Pancreas (tissue), 10 donors: ENCODE measurements at regions not wholly inside any gene's neighbourhood (a gene's known extent, or its start where the extent isn't known, plus 50 kb on each side); places are given as distances from the start of the nearest gene placed in this dataset.

Experiments
- ATAC-seq, 4 donors: fragments of 200-7000 bp; cut with Tn5 transposase; one replicate each; pipeline versions ENCODE4 v1.8.0 to v1.9.1; 2020; ENCODE audit warnings: mild to moderate bottlenecking in 4 of 4, moderate library complexity in 4 of 4
- DNase-seq, 6 donors: peaks; one replicate each; pipeline ENCODE4 v3.0.0-alpha.2; 2020
- FAIRE-seq: peaks from 2 replicates; lab custom pipeline; 2012; peaks lifted over from hg19 to GRCh38; lab: Jason Lieb, UNC
- H3K27ac ChIP-seq, 4 donors: fragments of 200-600 bp; sonication (generic); 1 replicate in 3 of 4; 2 replicates in 1 of 4; pipeline versions ENCODE4 v1.5.0 to v1.8.0; 2020
- H3K27me3 ChIP-seq, 4 donors: fragments of 200-600 bp; one replicate each; pipeline ENCODE4 v1.8.0; 2021
- H3K36me3 ChIP-seq, 3 donors: fragments of 200-600 bp; sonication (generic) in 1 of 3; one replicate each; pipeline versions ENCODE4 v1.5.0 to v1.8.0; 2020 to 2021
- H3K4me1 ChIP-seq, 3 donors: fragments of 200-600 bp; one replicate each; pipeline ENCODE4 v1.8.0; 2021
- H3K4me3 ChIP-seq, 4 donors: fragments of 200-600 bp; sonication (generic) in 2 of 4; one replicate each; pipeline versions ENCODE4 v1.5.0 to v1.8.0; 2020 to 2021
- H3K9me3 ChIP-seq, 4 donors: fragments of 200-600 bp; one replicate each; pipeline ENCODE4 v1.8.0; 2021
- whole genome bisulfite sequencing, 2 donors: extraction: QIAGEN DNeasy Blood & Tissue Kit; methylation state at CpG; one replicate each; pipeline ENCODE4 v1.1.7; 2013; 5-methylcytosine and 5-hydroxymethylcytosine counted together
- intact Hi-C, 3 donors: fragments of 100-400 bp; cut with DNase I; formaldehyde crosslinking; loops; one replicate each; pipeline versions ENCODE4 v1.11.1 to v1.14.2; 2022
- TF ChIP-seq, protein P1 (sequence below), 4 donors: fragments of 200-600 bp; sonication (generic) in 3 of 4; IDR thresholded peaks; one replicate each; pipeline versions ENCODE4 v1.5.0 to v1.8.0; 2021; ENCODE audit warnings: antibody characterized with exemption in 4 of 4
- donor health status: healthy with polysubstance abuse.
- donor health status: DM: no; HTN: no; CAD: no; lungs with moderate emphysema.
- donor health status: DM: no; HTN: no; CAD: no.
- donor health status: control.
- donor health status: control.
- donor health status: Bipolar disorder and iron deficiency.
- donor health status: DM: yes; HTN: yes; CAD: no.
- donor health status: DM: no; HTN: no; CAD: no.
- donor health status: DM: no; HTN: no; CAD: no.
- donor health status: DM: yes; HTN: yes; CAD: no.

DNA sequence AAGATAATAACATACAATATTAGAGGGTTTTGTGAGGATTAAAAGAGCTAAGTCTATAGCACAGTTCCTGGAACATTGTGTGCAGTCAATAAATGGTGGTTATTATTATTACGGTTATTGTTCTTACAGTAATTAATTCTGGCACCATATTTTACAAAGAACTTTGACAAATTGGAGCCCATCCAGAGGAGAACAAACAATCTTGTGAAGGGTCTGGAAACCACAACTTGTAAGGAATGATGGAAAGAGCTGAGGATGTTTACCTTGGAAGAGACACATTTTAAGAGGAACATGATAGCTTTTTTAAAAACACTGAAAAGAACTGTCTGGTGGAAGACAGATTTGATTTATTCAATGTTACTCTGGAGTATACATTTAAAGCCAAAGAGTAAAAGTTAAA lies 150.5 kb upstream of the KRR1 start:
- peaks cover 0 to 19% (median 10%) of the 10 kb centered on the region in 3 donors for H3K4me1 ChIP-seq
- H3K9me3 ChIP-seq = no peaks in the 10 kb centered on the region
- intact Hi-C loops = no loop called here
- H3K27ac ChIP-seq = no peak overlapping the region
- 31 to 39% methylated on average over 1 of the region's 1 CpG for WGBS, 2 donors
- no peaks in the 10 kb centered on the region for H3K27me3 ChIP-seq
- FAIRE-seq = no peak
- no peak for DNase-seq
- TF ChIP-seq, protein P1, sequence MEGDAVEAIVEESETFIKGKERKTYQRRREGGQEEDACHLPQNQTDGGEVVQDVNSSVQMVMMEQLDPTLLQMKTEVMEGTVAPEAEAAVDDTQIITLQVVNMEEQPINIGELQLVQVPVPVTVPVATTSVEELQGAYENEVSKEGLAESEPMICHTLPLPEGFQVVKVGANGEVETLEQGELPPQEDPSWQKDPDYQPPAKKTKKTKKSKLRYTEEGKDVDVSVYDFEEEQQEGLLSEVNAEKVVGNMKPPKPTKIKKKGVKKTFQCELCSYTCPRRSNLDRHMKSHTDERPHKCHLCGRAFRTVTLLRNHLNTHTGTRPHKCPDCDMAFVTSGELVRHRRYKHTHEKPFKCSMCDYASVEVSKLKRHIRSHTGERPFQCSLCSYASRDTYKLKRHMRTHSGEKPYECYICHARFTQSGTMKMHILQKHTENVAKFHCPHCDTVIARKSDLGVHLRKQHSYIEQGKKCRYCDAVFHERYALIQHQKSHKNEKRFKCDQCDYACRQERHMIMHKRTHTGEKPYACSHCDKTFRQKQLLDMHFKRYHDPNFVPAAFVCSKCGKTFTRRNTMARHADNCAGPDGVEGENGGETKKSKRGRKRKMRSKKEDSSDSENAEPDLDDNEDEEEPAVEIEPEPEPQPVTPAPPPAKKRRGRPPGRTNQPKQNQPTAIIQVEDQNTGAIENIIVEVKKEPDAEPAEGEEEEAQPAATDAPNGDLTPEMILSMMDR (IDR thresholded peaks at IDR 0.05) = no peak
- no peaks in the 10 kb centered on the region for H3K36me3 ChIP-seq
- no peak overlapping the region for H3K4me3 ChIP-seq
- ATAC-seq = no peak

DNA sequence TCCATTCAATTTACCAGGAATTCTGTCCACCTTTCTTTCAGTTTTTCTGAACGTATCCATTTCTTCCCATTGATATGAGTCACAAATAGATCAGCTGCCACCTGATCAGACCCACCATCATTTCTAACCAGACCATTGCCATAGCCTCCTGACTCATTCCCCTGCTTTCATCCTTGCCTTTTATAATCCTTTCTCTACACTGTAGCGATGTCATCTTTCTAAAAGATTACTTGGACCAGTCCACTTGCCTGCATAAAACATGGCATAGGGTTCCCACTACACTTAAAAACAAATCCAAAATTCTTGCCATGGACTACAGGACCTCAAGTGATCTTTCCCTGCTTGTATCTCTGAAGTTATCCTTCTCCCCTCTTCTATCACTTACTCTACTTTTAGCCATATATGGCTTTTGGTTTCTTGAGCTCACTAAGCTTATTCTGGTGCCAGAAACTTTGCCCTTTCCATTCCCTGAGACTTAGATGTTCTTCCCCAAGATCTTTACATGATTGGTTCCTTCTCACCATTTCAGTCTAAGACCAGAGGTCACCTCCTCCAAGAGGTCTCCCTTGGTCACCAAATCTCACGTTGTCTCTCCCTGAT lies 149.5 kb upstream of the KRR1 start:
- intact Hi-C loops = no loop called here
- H3K27me3 ChIP-seq = no peaks in the 10 kb centered on the region
- no peak for ATAC-seq
- TF ChIP-seq, protein P1 (IDR thresholded peaks at IDR 0.05) = no peak
- H3K4me1 ChIP-seq = peaks cover 0 to 12% (median 5%) of the 10 kb centered on the region in 3 donors
- H3K36me3 ChIP-seq = no peaks in the 10 kb centered on the region
- H3K4me3 ChIP-seq = no peak overlapping the region
- WGBS, 2 donors = 92% methylated on average over 3 of the region's 3 CpGs
- H3K27ac ChIP-seq = no peak overlapping the region
- no peak for DNase-seq
- no peaks in the 10 kb centered on the region for H3K9me3 ChIP-seq
- FAIRE-seq = no peak

DNA sequence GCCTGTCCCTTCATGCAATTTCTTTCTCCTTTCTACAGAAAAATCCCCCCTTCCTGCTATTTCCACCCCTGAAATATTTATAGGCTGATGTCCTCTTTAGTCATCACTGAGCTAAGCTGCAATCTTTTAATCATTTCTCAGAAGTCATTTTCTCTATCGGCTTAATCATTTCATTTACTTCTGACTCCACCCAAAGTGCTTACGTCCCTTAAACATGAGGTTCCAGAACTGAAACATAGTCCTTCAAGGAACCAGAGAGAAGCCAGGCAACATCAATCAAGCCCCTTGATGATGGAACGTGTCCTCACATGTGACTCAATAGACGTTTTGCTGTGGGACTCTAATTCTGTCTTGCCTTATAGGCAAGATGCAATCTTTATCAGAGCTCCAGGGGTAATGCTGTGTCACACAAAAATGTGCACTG lies 148.7 kb upstream of the KRR1 start:
- ATAC-seq (no peak), FAIRE-seq (no peak), DNase-seq (no peak)
- H3K9me3 ChIP-seq = no peaks in the 10 kb centered on the region
- H3K4me1 ChIP-seq = peaks cover 0 to 6% (median 0%) of the 10 kb centered on the region in 3 donors
- H3K27me3 ChIP-seq = no peaks in the 10 kb centered on the region
- TF ChIP-seq, protein P1 (IDR thresholded peaks at IDR 0.05) = no peak
- H3K27ac ChIP-seq = no peak overlapping the region
- intact Hi-C loops = no loop called here
- no peaks in the 10 kb centered on the region for H3K36me3 ChIP-seq
- 74 to 81% methylated on average over 4 of the region's 4 CpGs for WGBS, 2 donors
- no peak overlapping the region for H3K4me3 ChIP-seq

DNA sequence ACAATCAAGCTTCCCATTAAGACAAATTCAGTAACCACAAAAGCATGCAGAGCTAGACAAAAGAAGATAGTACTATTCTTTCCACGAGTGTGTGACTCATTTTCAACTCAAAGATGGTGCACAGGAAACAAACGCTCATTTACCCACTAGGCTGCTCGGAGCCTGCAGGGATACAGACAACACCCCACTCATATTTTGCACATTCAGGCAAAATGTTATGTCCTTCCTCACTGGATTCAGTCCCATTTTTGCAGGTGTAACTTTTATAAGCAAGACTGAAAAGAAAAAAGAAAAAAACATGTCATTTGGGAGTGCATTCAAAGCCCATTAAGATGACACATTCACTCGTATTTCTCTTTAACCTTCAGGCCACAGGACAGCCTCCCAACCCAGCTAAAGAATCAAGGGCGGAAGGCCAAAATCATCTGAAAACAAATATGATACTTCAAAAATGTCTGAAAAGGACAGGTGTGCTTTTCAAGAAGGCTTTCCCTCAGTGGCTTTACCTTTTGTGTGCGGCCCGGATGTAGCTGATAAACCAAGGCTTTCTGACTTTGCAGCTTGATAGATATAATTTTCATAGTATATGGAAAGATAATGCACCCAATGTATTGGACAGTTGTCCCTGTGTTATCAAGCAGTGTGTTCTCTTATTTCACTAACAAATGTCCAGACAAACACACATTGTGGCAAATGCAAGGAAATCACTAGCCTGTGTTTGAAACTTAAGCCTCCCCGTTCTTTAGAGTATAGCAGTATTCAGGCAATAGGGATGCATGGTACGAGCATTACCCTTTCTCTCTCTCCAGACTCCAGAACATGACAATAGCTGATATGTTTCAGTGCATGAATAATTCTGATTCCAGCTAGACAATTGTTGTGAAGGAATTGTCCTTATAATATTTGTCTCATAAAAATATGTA lies 147.8 kb upstream of the KRR1 start:
- Histone ChIP-seq H3K36me3 (no peaks in the 10 kb centered on the region), H3K4me1 (peaks cover 0 to 6% (median 0%) of the 10 kb centered on the region in 3 donors), H3K9me3 (no peaks in the 10 kb centered on the region), H3K27ac (no peak overlapping the region), H3K27me3 (no peaks in the 10 kb centered on the region), H3K4me3 (no peak overlapping the region)
- FAIRE-seq (no peak), ATAC-seq (peak in 1 of 4 donors; percentile 44), DNase-seq (no peak)
- intact Hi-C loops = no loop called here
- TF ChIP-seq, protein P1 (IDR thresholded peaks at IDR 0.05) = no peak
- 72 to 76% methylated on average over 9 of the region's 9 CpGs for WGBS, 2 donors
